ENCODE measurements at regions not wholly inside any gene's neighbourhood (a gene's known extent, or its start where the extent isn't known, plus 50 kb on each side); places are given as distances from the start of the nearest gene placed in this dataset.

DNA sequence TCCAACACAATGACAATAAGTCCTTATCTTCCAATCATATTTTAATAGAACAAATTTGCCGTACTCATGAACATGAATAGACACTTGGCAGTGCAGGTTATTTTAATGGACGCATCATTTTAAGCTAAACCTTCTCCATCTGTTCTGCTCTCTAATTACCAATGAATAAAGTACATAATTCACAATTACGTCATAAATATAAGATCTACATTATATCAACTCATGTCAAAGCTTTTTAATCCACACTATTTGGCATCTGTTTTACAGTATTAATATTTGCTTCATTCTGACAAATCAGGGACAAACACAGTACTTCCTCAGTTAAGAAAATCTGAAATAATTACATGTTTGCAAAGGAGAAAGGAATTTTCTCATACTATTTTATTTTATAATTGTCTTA lies 344.1 kb upstream of the DMAC1 start:
- Histone ChIP-seq H3F3A (ENCODE audit: low read depth) (no peaks in the 10 kb centered on the region), H3K4me1 (no peaks in the 10 kb centered on the region), H3K4me3 (no peak overlapping the region), H3K27ac (no peak overlapping the region), H3K9ac (no peak overlapping the region), H3K79me2 (ENCODE audit: low read depth) (no peaks in the 10 kb centered on the region), H3K27me3 (no peaks in the 10 kb centered on the region), H3K36me3 (no peaks in the 10 kb centered on the region), H3K9me3 (ENCODE audit: low read depth) (no peaks in the 10 kb centered on the region), H3K4me2 (no peak overlapping the region), H2AFZ (replicated peaks) (no peak overlapping the region), H4K20me1 (ENCODE audit: low read depth) (no peaks in the 10 kb centered on the region)
- Mint-ChIP-seq H3K9me3 (peaks cover 3% of the 10 kb centered on the region), H3K4me1 (peaks cover 6% of the 10 kb centered on the region), H3K27me3 (ENCODE audit: insufficient read depth, low read depth) (peaks cover 2% of the 10 kb centered on the region), H3K27ac (no peak overlapping the region), H3K4me3 (no peak overlapping the region), H3K36me3 (no peaks in the 10 kb centered on the region)
- TF ChIP-seq, protein P1, sequence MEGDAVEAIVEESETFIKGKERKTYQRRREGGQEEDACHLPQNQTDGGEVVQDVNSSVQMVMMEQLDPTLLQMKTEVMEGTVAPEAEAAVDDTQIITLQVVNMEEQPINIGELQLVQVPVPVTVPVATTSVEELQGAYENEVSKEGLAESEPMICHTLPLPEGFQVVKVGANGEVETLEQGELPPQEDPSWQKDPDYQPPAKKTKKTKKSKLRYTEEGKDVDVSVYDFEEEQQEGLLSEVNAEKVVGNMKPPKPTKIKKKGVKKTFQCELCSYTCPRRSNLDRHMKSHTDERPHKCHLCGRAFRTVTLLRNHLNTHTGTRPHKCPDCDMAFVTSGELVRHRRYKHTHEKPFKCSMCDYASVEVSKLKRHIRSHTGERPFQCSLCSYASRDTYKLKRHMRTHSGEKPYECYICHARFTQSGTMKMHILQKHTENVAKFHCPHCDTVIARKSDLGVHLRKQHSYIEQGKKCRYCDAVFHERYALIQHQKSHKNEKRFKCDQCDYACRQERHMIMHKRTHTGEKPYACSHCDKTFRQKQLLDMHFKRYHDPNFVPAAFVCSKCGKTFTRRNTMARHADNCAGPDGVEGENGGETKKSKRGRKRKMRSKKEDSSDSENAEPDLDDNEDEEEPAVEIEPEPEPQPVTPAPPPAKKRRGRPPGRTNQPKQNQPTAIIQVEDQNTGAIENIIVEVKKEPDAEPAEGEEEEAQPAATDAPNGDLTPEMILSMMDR (IDR thresholded peaks at IDR 0.05): no peak
- TF ChIP-seq EZH2 (IDR thresholded peaks at IDR 0.05): no peak
- no peak for TF ChIP-seq EZH2phosphoT487 (IDR thresholded peaks at IDR 0.05)
- DNase-seq (ENCODE audit: low spot score): no peak

DNA sequence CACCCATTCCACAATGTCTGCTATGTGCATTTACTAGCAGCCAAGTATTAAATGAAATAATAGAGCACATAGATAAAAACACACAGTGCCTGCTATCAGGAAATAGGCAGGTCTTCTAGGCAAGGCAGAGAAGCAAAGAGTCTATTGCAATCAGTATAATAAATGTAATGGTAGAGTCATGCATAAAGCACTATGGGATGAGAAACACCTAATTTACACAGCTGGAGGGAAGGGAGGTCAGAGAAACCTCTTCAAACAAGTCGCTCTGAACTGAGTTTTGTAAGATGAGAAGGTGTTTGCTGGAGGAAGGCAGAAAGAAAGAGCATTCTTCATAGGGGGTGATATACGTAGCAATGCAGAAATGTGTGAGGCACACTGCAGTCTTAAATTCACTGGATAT lies 341.0 kb upstream of the DMAC1 start:
- no peaks in the 10 kb centered on the region for H3K4me1 ChIP-seq
- no peaks in the 10 kb centered on the region for H4K20me1 ChIP-seq (ENCODE audit: low read depth)
- H3K4me2 ChIP-seq: no peak overlapping the region
- Mint-ChIP-seq H3K9me3 (no peaks in the 10 kb centered on the region), H3K4me1 (peaks cover 6% of the 10 kb centered on the region), H3K36me3 (no peaks in the 10 kb centered on the region), H3K27me3 (ENCODE audit: insufficient read depth, low read depth) (no peaks in the 10 kb centered on the region), H3K27ac (no peak overlapping the region), H3K4me3 (no peak overlapping the region)
- no peaks in the 10 kb centered on the region for H3K27me3 ChIP-seq
- TF ChIP-seq EZH2 (IDR thresholded peaks at IDR 0.05) (no peak), EZH2phosphoT487 (IDR thresholded peaks at IDR 0.05) (no peak)
- no peak overlapping the region for H3K27ac ChIP-seq
- no peak overlapping the region for H2AFZ ChIP-seq (replicated peaks)
- no peaks in the 10 kb centered on the region for H3K79me2 ChIP-seq (ENCODE audit: low read depth)
- DNase-seq (ENCODE audit: low spot score): no peak
- no peaks in the 10 kb centered on the region for H3K9me3 ChIP-seq (ENCODE audit: low read depth)
- no peaks in the 10 kb centered on the region for H3F3A ChIP-seq (ENCODE audit: low read depth)
- H3K4me3 ChIP-seq: no peak overlapping the region
- H3K36me3 ChIP-seq: no peaks in the 10 kb centered on the region
- H3K9ac ChIP-seq: no peak overlapping the region

DNA sequence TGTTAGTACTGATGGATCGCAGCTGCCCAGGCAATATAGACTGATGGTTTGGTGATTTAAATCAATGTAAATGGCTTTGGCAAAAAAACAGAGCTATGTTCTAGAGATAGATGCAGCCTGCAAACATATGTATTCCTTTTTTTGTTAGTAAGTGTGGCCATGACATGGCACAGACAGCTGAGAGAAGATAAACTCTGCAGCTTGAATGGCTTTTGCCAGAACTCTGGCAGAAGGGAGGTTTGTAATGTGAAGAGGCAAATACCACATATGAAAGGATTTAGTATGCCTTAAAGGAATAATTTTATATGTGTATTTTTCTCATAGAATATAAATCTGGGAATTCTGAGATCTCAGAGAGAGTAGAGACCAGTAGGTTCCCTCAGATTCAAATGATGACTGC lies 340.2 kb upstream of the DMAC1 start:
- Mint-ChIP-seq H3K27me3 (ENCODE audit: insufficient read depth, low read depth) (peaks cover 4% of the 10 kb centered on the region), H3K9me3 (no peaks in the 10 kb centered on the region), H3K4me1 (peaks cover 7% of the 10 kb centered on the region), H3K27ac (no peak overlapping the region), H3K4me3 (no peak overlapping the region), H3K36me3 (no peaks in the 10 kb centered on the region)
- no peaks in the 10 kb centered on the region for H3F3A ChIP-seq (ENCODE audit: low read depth)
- no peak overlapping the region for H3K4me2 ChIP-seq
- no peak overlapping the region for H2AFZ ChIP-seq (replicated peaks)
- H3K4me3 ChIP-seq: no peak overlapping the region
- H3K79me2 ChIP-seq (ENCODE audit: low read depth): no peaks in the 10 kb centered on the region
- no peaks in the 10 kb centered on the region for H3K36me3 ChIP-seq
- no peaks in the 10 kb centered on the region for H3K4me1 ChIP-seq
- DNase-seq (ENCODE audit: low spot score): no peak
- no peak for TF ChIP-seq EZH2 (IDR thresholded peaks at IDR 0.05)
- H3K27ac ChIP-seq: no peak overlapping the region
- no peaks in the 10 kb centered on the region for H3K9me3 ChIP-seq (ENCODE audit: low read depth)
- no peak overlapping the region for H3K9ac ChIP-seq
- no peaks in the 10 kb centered on the region for H4K20me1 ChIP-seq (ENCODE audit: low read depth)
- no peaks in the 10 kb centered on the region for H3K27me3 ChIP-seq

DNA sequence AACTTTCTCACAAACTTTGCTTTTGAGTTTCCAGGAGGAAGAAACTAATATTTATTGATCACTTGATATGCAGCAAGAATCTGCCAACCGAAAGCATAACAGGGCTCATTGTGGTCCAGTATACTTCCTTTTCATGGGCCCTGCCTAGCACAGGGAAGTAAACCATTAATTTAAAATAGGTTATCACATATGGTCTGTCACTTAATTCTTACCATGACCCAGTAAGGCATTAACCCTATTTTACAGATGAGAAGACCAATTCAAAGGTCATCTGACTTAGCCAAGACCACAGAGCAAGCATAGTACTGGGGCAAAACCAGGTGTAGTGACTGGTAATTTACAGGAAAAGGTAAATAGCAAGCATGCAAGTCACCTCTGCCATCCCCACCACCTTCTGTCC lies 336.9 kb upstream of the DMAC1 start:
- Histone ChIP-seq H4K20me1 (ENCODE audit: low read depth) (no peaks in the 10 kb centered on the region), H3K27me3 (no peaks in the 10 kb centered on the region), H3K9me3 (ENCODE audit: low read depth) (no peaks in the 10 kb centered on the region), H3F3A (ENCODE audit: low read depth) (no peaks in the 10 kb centered on the region), H3K79me2 (ENCODE audit: low read depth) (no peaks in the 10 kb centered on the region), H3K27ac (no peak overlapping the region), H3K36me3 (no peaks in the 10 kb centered on the region), H3K4me1 (no peaks in the 10 kb centered on the region), H3K9ac (no peak overlapping the region), H3K4me3 (no peak overlapping the region), H2AFZ (replicated peaks) (no peak overlapping the region), H3K4me2 (no peak overlapping the region)
- DNase-seq (ENCODE audit: low spot score): no peak
- TF ChIP-seq EZH2 (IDR thresholded peaks at IDR 0.05): no peak
- no peak for TF ChIP-seq EZH2phosphoT487 (IDR thresholded peaks at IDR 0.05)
- Mint-ChIP-seq H3K4me1 (peaks cover 11% of the 10 kb centered on the region), H3K9me3 (no peaks in the 10 kb centered on the region), H3K36me3 (no peaks in the 10 kb centered on the region), H3K4me3 (no peak overlapping the region), H3K27ac (no peak overlapping the region), H3K27me3 (ENCODE audit: insufficient read depth, low read depth) (peaks cover 4% of the 10 kb centered on the region)

DNA sequence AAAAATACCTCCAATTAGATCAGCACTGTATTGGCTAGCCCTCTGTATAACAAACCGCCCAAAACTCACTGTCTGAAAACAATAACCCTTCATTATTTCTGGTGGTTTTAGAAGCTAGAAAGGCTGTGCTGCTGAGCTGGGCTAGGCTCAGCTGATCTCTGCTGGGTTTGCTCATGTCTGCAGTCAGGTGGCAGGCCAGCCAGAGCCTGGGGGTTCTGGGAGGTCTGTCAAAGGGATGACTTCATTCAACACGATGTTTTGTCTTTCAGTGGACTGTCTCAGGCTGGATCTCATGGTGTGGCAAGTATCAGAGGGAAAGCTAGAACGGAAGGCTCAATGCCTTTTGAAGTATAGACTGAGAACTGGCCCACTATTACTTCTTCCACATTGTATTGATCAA lies 335.1 kb upstream of the DMAC1 start:
- Histone ChIP-seq H4K20me1 (ENCODE audit: low read depth) (no peaks in the 10 kb centered on the region), H2AFZ (replicated peaks) (no peak overlapping the region), H3K27ac (no peak overlapping the region), H3K4me2 (no peak overlapping the region), H3K79me2 (ENCODE audit: low read depth) (no peaks in the 10 kb centered on the region), H3K9ac (no peak overlapping the region), H3K9me3 (ENCODE audit: low read depth) (no peaks in the 10 kb centered on the region), H3K4me1 (no peaks in the 10 kb centered on the region), H3K4me3 (no peak overlapping the region), H3K36me3 (no peaks in the 10 kb centered on the region), H3F3A (ENCODE audit: low read depth) (no peaks in the 10 kb centered on the region), H3K27me3 (no peaks in the 10 kb centered on the region)
- Mint-ChIP-seq H3K27me3 (ENCODE audit: insufficient read depth, low read depth) (peaks cover 4% of the 10 kb centered on the region), H3K36me3 (no peaks in the 10 kb centered on the region), H3K4me3 (no peak overlapping the region), H3K9me3 (no peaks in the 10 kb centered on the region), H3K4me1 (peaks cover 6% of the 10 kb centered on the region), H3K27ac (peak overlapping the region; percentile 4)
- no peak for DNase-seq (ENCODE audit: low spot score)
- TF ChIP-seq EZH2 (IDR thresholded peaks at IDR 0.05) (no peak), EZH2phosphoT487 (IDR thresholded peaks at IDR 0.05) (no peak)
- TF ChIP-seq, protein P1 (IDR thresholded peaks at IDR 0.05): no peak
